HCT116 (cell line): ENCODE measurements at regions not wholly inside any gene's neighbourhood (a gene's known extent, or its start where the extent isn't known, plus 50 kb on each side); places are given as distances from the start of the nearest gene placed in this dataset.
A peak's percentile ranks its signal among the peaks of the same experiment; 100 is the strongest.

ENCODE experiments used
- ATAC-seq: fragments of 200-7000 bp; cut with Tn5 transposase; 2 replicates; pipeline ENCODE4 v1.9.1; 2020; ENCODE audit warnings: mild to moderate bottlenecking, moderate library complexity
- BruUV-seq: library from RNA; stranded (reverse); fragments of 400-500 nt; replicated peaks from 2 replicates; lab custom pipeline; 2021; lab: Mats Ljungman, UMichigan
- CTCF ChIA-PET: fragments of 300-600 bp; sonication (Branson Sonifier 250); formaldehyde crosslinking; loops from one replicate; lab custom pipeline; 2021; ENCODE audit warnings: antibody characterized with exemption; lab: Charles Lee
- POLR2A ChIA-PET: fragments of 300-600, 350-600 bp; sonication (Branson Sonifier 250); formaldehyde crosslinking; loops from one replicate; lab custom pipeline; 2021; ENCODE audit warnings: antibody characterized with exemption; lab: Charles Lee
- RAD21 ChIA-PET, 2 experiments: fragments of 300-600 bp; sonication (Branson Sonifier 250); formaldehyde crosslinking; loops; one replicate each; lab custom pipeline; 2023; ENCODE audit warnings: low total read pairs in 2 of 2; ENCODE audit not compliant: uncharacterized antibody in 2 of 2, unreplicated experiment in 2 of 2, low non-redundant PET in 1 of 2; lab: Charles Lee
- DNase-seq: peaks from one replicate; pipeline ENCODE4 v3.0.0-alpha.2; 2010; ENCODE audit warnings: low read depth, low spot score
- H2AFZ ChIP-seq: fragments of 200-600 bp; shearing (Covaris generic), sonication (generic); 2 replicates; pipeline ENCODE4 v1.6.1; 2017; ENCODE audit warnings: low read depth, mixed run types, mixed read lengths, antibody characterized with exemption, low read length; ENCODE audit not compliant: poor library complexity, severe bottlenecking
- H3K27ac ChIP-seq: 2 replicates; pipeline ENCODE4 v1.5.1; 2012; ENCODE audit warnings: low read depth, low read length
- H3K27me3 ChIP-seq: fragments of 200-600 bp; sonication (generic); 2 replicates; pipeline ENCODE4 v1.6.1; 2016; ENCODE audit warnings: mixed run types, low read length, mixed read lengths; ENCODE audit not compliant: insufficient read depth
- H3K36me3 ChIP-seq, 2 experiments: fragments of 200-500 bp in 1 of 2; fragments of 200-600 bp in 1 of 2; sonication (Bioruptor generic) in 1 of 2; sonication (generic) in 1 of 2; 2 replicates each; pipeline versions ENCODE4 v1.5.1 to v1.6.1; 2014 to 2016; ENCODE audit warnings: low read length in 2 of 2, inconsistent platforms in 1 of 2, mixed read lengths in 1 of 2, mixed run types in 1 of 2; ENCODE audit not compliant: insufficient read depth in 2 of 2, control insufficient read depth in 1 of 2
- H3K4me1 ChIP-seq, 2 experiments: fragments of 200-600 bp in 1 of 2; sonication (generic) in 1 of 2; 2 replicates each; pipeline versions ENCODE4 v1.5.1 to v1.6.1; 2012 to 2017; ENCODE audit warnings: low read length in 2 of 2, inconsistent platforms in 1 of 2, mild to moderate bottlenecking in 1 of 2, mixed read lengths in 1 of 2, mixed run types in 1 of 2, moderate library complexity in 1 of 2; ENCODE audit not compliant: insufficient read depth in 2 of 2, control insufficient read depth in 1 of 2
- H3K4me2 ChIP-seq: fragments of 200-600 bp; sonication (generic); 2 replicates; pipeline ENCODE4 v1.6.1; 2017; ENCODE audit warnings: mixed run types, low read length, mixed read lengths
- H3K4me3 ChIP-seq, 2 experiments: fragments of 200-600 bp in 1 of 2; sonication (generic) in 1 of 2; replicated peaks in 1 of 2; 2 replicates each; pipeline ENCODE4 v1.5.1; 2011 to 2016; ENCODE audit warnings: low read length in 2 of 2, control low read depth in 1 of 2, low read depth in 1 of 2, mild to moderate bottlenecking in 1 of 2, mixed read lengths in 1 of 2, mixed run types in 1 of 2
- H3K79me2 ChIP-seq: fragments of 200-600 bp; sonication (generic); 2 replicates; pipeline ENCODE4 v1.6.1; 2017; ENCODE audit warnings: mild to moderate bottlenecking, mixed run types, low read length, moderate library complexity, mixed read lengths; ENCODE audit not compliant: insufficient read depth
- H3K9ac ChIP-seq: fragments of 200-600 bp; sonication (generic); 2 replicates; pipeline ENCODE4 v1.6.1; 2016; ENCODE audit warnings: low read length, mixed read lengths
- H3K9me2 ChIP-seq: fragments of 200-600 bp; sonication (generic), shearing (Covaris generic); 2 replicates; pipeline ENCODE4 v1.6.1; 2017; ENCODE audit warnings: mixed run types, mild to moderate bottlenecking, moderate library complexity; ENCODE audit not compliant: insufficient read depth
- H3K9me3 ChIP-seq, 2 experiments: fragments of 200-500 bp in 1 of 2; fragments of 200-600 bp in 1 of 2; sonication (Bioruptor generic) in 1 of 2; sonication (generic) in 1 of 2; 2 replicates each; pipeline ENCODE4 v1.6.1; 2014 to 2017; ENCODE audit warnings: low read length in 2 of 2, mixed read lengths in 2 of 2, inconsistent platforms in 1 of 2, low read depth in 1 of 2, mild to moderate bottlenecking in 1 of 2, mixed run types in 1 of 2, moderate library complexity in 1 of 2; ENCODE audit not compliant: control insufficient read depth in 1 of 2, insufficient read depth in 1 of 2
- H4K20me1 ChIP-seq: fragments of 200-600 bp; sonication (generic), shearing (Covaris generic); 2 replicates; pipeline ENCODE4 v1.6.1; 2017; ENCODE audit warnings: mixed run types, mild to moderate bottlenecking, moderate library complexity; ENCODE audit not compliant: insufficient read depth
- ATF3 ChIP-seq: IDR thresholded peaks from 2 replicates; pipeline ENCODE4 v1.6.1; 2012
- CBX3 ChIP-seq: IDR thresholded peaks from 2 replicates; pipeline ENCODE4 v1.6.1; 2012; ENCODE audit warnings: low read depth
- CEBPB ChIP-seq: IDR thresholded peaks from 2 replicates; pipeline ENCODE4 v1.6.1; 2012; ENCODE audit warnings: low read depth
- ELF1 ChIP-seq: IDR thresholded peaks from 2 replicates; pipeline ENCODE4 v1.6.1; 2012; ENCODE audit warnings: low read depth, borderline replicate concordance
- JUND ChIP-seq: IDR thresholded peaks from 2 replicates; pipeline ENCODE4 v1.6.1; 2012
- POLR2A ChIP-seq: IDR thresholded peaks from 2 replicates; pipeline ENCODE4 v1.7.0; 2011; ENCODE audit warnings: borderline replicate concordance; ENCODE audit not compliant: insufficient read depth, insufficient read length; ENCODE audit errors: extremely low read depth
- POLR2AphosphoS5 ChIP-seq: IDR thresholded peaks from 2 replicates; pipeline ENCODE4 v1.6.1; 2011; ENCODE audit warnings: mild to moderate bottlenecking, low read depth, low read length, moderate library complexity
- RAD21 ChIP-seq: IDR thresholded peaks from 2 replicates; pipeline ENCODE4 v1.6.1; 2012; ENCODE audit warnings: low read depth, mild to moderate bottlenecking
- SIN3A ChIP-seq: IDR thresholded peaks from 2 replicates; pipeline ENCODE4 v1.6.1; 2012; ENCODE audit warnings: low read depth
- SP1 ChIP-seq: IDR thresholded peaks from 2 replicates; pipeline ENCODE4 v1.6.1; 2012; ENCODE audit warnings: low read depth
- SRF ChIP-seq: IDR thresholded peaks from 2 replicates; pipeline ENCODE4 v1.6.1; 2012; ENCODE audit warnings: low read depth
- TCF7L2 ChIP-seq: IDR thresholded peaks from 2 replicates; pipeline ENCODE4 v1.7.0; 2011; ENCODE audit warnings: borderline replicate concordance, inconsistent platforms; ENCODE audit not compliant: insufficient read depth, insufficient read length; ENCODE audit errors: extremely low read depth
- YY1 ChIP-seq: IDR thresholded peaks from 2 replicates; pipeline ENCODE4 v1.6.1; 2011; ENCODE audit warnings: low read length, low read depth, moderate library complexity, mild to moderate bottlenecking; ENCODE audit not compliant: insufficient replicate concordance; ENCODE audit errors: extremely low read depth
- ZFX ChIP-seq: fragments of 450-650 bp; IDR thresholded peaks from 2 replicates; pipeline ENCODE4 v1.6.1; 2017
- ZNF274 ChIP-seq: fragments of 200-500 bp; sonication (Bioruptor generic); IDR thresholded peaks from 2 replicates; pipeline ENCODE4 v1.6.1; 2014; ENCODE audit warnings: mild to moderate bottlenecking, low read depth, low read length, inconsistent platforms
- intact Hi-C: fragments of 100-400 bp; cut with micrococcal nuclease; formaldehyde crosslinking; loops from 2 replicates; pipeline ENCODE4 v1.10.0; 2022
- TF ChIP-seq, protein P1 (sequence below): IDR thresholded peaks from 2 replicates; pipeline ENCODE4 v1.6.1; 2012; ENCODE audit warnings: low read depth
- TF ChIP-seq, protein P2 (sequence below), 3 experiments: fragments of 200-600 bp in 1 of 3; sonication (generic) in 1 of 3; IDR thresholded peaks in 2 of 3; conservative IDR thresholded peaks in 1 of 3; 2 replicates each; pipeline ENCODE4 v1.5.1; 2012 to 2017; ENCODE audit warnings: low read depth in 2 of 3, low read length in 2 of 3, antibody characterized with exemption in 1 of 3, borderline replicate concordance in 1 of 3, control low read depth in 1 of 3, mild to moderate bottlenecking in 1 of 3, mixed read lengths in 1 of 3, mixed run types in 1 of 3, moderate library complexity in 1 of 3; ENCODE audit not compliant: insufficient read depth in 1 of 3

DNA sequence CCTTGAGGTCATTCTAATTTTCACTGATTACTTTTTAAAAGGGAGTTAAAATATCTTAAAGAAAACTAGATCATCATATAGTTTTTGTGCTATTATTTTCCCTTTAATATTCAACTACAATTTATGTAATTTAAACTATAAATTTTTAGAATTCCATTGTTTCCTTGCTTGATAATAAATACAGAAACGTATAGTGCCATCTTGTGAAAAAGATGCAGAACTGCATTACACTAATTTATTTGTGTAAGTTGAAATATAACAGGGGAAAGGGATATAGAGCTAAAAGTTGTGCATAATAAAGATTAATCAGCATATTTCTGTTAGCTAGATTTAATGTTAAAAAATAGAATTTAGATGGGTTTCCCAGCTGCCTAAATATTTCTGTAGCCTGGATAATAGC is 61.5 kb upstream of the TDRD3 start:
- H3K36me3 ChIP-seq: no peaks in the 10 kb centered on the region
- no peak for DNase-seq
- ATAC-seq: no peak
- RAD21 ChIA-PET: interaction anchor here in 1 of 2 experiments (0.6 kb wide), 1 partner anchor 361 kb away, joined by 3 read pairs; no protein-coding TSS in a partner anchor
- BruUV-seq: no TSS peak
- no peak overlapping the region for H3K4me3 ChIP-seq
- peaks cover 19% of the 10 kb centered on the region for H3K27me3 ChIP-seq
- no peaks in the 10 kb centered on the region for H3K4me1 ChIP-seq
- POLR2A ChIA-PET: no interaction called here
- H2AFZ ChIP-seq: no peak overlapping the region
- no peak overlapping the region for H3K4me2 ChIP-seq
- H3K79me2 ChIP-seq: no peaks in the 10 kb centered on the region
- TF ChIP-seq, protein P1, sequence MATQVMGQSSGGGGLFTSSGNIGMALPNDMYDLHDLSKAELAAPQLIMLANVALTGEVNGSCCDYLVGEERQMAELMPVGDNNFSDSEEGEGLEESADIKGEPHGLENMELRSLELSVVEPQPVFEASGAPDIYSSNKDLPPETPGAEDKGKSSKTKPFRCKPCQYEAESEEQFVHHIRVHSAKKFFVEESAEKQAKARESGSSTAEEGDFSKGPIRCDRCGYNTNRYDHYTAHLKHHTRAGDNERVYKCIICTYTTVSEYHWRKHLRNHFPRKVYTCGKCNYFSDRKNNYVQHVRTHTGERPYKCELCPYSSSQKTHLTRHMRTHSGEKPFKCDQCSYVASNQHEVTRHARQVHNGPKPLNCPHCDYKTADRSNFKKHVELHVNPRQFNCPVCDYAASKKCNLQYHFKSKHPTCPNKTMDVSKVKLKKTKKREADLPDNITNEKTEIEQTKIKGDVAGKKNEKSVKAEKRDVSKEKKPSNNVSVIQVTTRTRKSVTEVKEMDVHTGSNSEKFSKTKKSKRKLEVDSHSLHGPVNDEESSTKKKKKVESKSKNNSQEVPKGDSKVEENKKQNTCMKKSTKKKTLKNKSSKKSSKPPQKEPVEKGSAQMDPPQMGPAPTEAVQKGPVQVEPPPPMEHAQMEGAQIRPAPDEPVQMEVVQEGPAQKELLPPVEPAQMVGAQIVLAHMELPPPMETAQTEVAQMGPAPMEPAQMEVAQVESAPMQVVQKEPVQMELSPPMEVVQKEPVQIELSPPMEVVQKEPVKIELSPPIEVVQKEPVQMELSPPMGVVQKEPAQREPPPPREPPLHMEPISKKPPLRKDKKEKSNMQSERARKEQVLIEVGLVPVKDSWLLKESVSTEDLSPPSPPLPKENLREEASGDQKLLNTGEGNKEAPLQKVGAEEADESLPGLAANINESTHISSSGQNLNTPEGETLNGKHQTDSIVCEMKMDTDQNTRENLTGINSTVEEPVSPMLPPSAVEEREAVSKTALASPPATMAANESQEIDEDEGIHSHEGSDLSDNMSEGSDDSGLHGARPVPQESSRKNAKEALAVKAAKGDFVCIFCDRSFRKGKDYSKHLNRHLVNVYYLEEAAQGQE: no peak
- TF ChIP-seq SIN3A (no peak), ELF1 (no peak), CBX3 (no peak), POLR2AphosphoS5 (no peak), JUND (no peak), YY1 (no peak), CEBPB (no peak), POLR2A (no peak), SRF (no peak), SP1 (no peak), ZNF274 (no peak), ATF3 (no peak), TCF7L2 (no peak), ZFX (no peak), RAD21 (peak; percentile 52)
- TF ChIP-seq, protein P2, sequence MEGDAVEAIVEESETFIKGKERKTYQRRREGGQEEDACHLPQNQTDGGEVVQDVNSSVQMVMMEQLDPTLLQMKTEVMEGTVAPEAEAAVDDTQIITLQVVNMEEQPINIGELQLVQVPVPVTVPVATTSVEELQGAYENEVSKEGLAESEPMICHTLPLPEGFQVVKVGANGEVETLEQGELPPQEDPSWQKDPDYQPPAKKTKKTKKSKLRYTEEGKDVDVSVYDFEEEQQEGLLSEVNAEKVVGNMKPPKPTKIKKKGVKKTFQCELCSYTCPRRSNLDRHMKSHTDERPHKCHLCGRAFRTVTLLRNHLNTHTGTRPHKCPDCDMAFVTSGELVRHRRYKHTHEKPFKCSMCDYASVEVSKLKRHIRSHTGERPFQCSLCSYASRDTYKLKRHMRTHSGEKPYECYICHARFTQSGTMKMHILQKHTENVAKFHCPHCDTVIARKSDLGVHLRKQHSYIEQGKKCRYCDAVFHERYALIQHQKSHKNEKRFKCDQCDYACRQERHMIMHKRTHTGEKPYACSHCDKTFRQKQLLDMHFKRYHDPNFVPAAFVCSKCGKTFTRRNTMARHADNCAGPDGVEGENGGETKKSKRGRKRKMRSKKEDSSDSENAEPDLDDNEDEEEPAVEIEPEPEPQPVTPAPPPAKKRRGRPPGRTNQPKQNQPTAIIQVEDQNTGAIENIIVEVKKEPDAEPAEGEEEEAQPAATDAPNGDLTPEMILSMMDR (IDR thresholded peaks at IDR 0.05 in 2 of 3, conservative IDR thresholded peaks at IDR 0.05 in 1 of 3; ENCODE audit: borderline replicate concordance in 1 of 3, insufficient read depth in 1 of 3, low read depth in 2 of 3, low read length in 2 of 3): peak; percentile 18 to 58 (median 37); a peak in 4 of 6 replicates
- H3K9me2 ChIP-seq: no peaks in the 10 kb centered on the region
- H3K9me3 ChIP-seq: no peaks in the 10 kb centered on the region
- no peaks in the 10 kb centered on the region for H4K20me1 ChIP-seq
- no peak overlapping the region for H3K27ac ChIP-seq
- CTCF ChIA-PET: interaction anchor here (0.9 to 1.0 kb wide), 5 partner anchors 9 to 733 kb away, joined by 3 to 12 read pairs (median 4); no protein-coding TSS in a partner anchor
- no peak overlapping the region for H3K9ac ChIP-seq
- intact Hi-C loops: loop anchor here (2.0 kb wide), 1 partner anchor 945 kb away; no protein-coding TSS in a partner anchor
